ENCODE measurements at regions not wholly inside any gene's neighbourhood (a gene's known extent, or its start where the extent isn't known, plus 50 kb on each side); places are given as distances from the start of the nearest gene placed in this dataset.
"Not testable (repeated sequence)": the region's sequence is repeated elsewhere in the genome, so short reads cannot be mapped to it uniquely, and the experiment has no call there.

DNA sequence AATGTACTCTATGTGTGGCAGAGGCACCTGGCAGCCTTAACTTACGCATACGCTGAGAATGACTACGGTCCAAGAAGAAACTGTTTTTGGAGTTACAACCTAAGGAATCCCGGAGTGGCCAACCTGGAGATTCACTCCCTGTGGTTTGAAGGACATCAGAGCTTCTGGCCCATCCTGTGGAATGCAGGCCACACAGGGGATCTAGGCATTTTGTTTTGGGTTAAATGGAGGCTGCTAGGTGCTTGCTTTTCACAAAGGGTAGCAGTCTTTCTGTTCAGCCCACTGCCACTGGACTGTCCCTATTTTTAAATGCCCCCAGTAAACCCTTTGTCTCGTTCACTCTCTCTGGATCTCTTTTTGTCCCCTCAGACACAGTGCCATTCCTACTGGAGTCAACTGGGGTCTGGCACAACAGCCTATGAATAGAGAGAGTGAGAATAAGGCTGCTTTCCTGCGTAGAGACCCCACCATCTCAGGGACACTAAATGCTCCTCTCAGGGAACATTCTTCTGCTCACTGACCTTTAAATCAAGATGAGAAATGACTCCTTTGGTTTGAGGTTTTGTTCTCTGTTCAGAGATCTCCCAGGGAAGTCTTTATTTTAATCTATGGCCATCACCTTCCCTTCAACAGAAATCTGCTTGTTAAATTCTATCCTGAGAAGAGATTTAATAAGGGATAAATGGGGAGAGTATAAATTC lies 124.9 kb downstream of the B3GNT2 start:
- no peak overlapping the region for H3K4me3 ChIP-seq (replicated peaks; ENCODE audit: low read depth, low read length)
- no peak for TF ChIP-seq CTCF (IDR thresholded peaks at IDR 0.05; ENCODE audit: insufficient read depth, low read length, poor library complexity, severe bottlenecking)
- DNase-seq (ENCODE audit: extremely low read depth, insufficient read length), result no peak
- H3K36me3 ChIP-seq (ENCODE audit: control insufficient read depth, insufficient read depth, low read length), result no peaks in the 10 kb centered on the region
- H3K27me3 ChIP-seq (replicated peaks; ENCODE audit: control insufficient read depth, insufficient read depth, low read length), result no peaks in the 10 kb centered on the region

DNA sequence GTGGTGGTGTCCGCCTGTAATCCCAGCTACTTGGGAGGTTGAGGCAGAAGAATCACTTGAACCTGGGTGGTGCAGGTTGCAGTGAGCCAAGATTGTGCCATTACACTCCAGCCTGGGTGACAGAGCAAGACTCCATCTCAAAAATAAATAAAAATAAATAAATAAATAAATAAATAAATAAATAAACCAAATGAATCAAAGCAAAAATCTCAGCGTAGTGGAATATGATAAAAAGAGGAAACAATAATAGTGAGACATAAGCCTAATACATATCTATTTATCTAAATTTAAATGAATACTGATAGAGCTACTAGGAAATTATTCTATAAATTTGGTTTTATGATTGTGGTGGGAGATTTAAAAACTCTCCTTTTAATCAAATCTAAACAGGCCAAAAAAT lies 124.2 kb downstream of the B3GNT2 start:
- not testable (repeated sequence) for H3K36me3 ChIP-seq (ENCODE audit: control insufficient read depth, insufficient read depth, low read length); H3K27me3 ChIP-seq (replicated peaks; ENCODE audit: control insufficient read depth, insufficient read depth, low read length); DNase-seq (ENCODE audit: extremely low read depth, insufficient read length); H3K4me3 ChIP-seq (replicated peaks; ENCODE audit: low read depth, low read length)

DNA sequence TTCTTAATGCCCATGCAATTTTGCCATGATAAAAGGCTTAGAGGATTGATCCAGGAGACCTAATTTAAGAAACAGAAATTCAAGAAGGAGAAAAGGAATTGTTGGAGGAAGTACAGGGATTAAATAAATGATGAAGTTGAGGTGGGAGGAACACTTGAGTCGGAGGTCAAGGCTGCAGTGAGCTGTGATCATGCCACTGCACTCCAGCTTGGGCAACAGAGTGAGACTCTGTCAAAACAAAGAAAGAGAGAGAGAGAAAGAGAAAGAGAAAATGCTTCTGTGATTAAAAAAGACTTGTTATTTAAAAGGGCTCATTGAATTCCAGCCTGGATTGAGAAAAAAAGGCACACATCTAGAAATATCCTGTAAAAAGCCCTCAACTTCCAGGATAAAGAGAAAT lies 123.2 kb downstream of the B3GNT2 start:
- no peak for DNase-seq (ENCODE audit: extremely low read depth, insufficient read length)
- no peaks in the 10 kb centered on the region for H3K36me3 ChIP-seq (ENCODE audit: control insufficient read depth, insufficient read depth, low read length)
- H3K4me3 ChIP-seq (replicated peaks; ENCODE audit: low read depth, low read length), result no peak overlapping the region
- H3K27me3 ChIP-seq (replicated peaks; ENCODE audit: control insufficient read depth, insufficient read depth, low read length), result no peaks in the 10 kb centered on the region
- TF ChIP-seq CTCF (IDR thresholded peaks at IDR 0.05; ENCODE audit: insufficient read depth, low read length, poor library complexity, severe bottlenecking), result no peak

GRCh38 chr2:62315476-62315875 lies 119.6 kb downstream of the B3GNT2 start:
- TF ChIP-seq CTCF (IDR thresholded peaks at IDR 0.05; ENCODE audit: insufficient read depth, low read length, poor library complexity, severe bottlenecking), result no peak
- no peak overlapping the region for H3K4me3 ChIP-seq (replicated peaks; ENCODE audit: low read depth, low read length)
- H3K36me3 ChIP-seq (ENCODE audit: control insufficient read depth, insufficient read depth, low read length), result no peaks in the 10 kb centered on the region
- H3K27me3 ChIP-seq (replicated peaks; ENCODE audit: control insufficient read depth, insufficient read depth, low read length), result no peaks in the 10 kb centered on the region
- no peak for DNase-seq (ENCODE audit: extremely low read depth, insufficient read length)

- Histone ChIP-seq H3K4me3 (replicated peaks; ENCODE audit: low read depth, low read length) (no peak overlapping the region), H3K36me3 (ENCODE audit: control insufficient read depth, insufficient read depth, low read length) (no peaks in the 10 kb centered on the region), H3K27me3 (replicated peaks; ENCODE audit: control insufficient read depth, insufficient read depth, low read length) (no peaks in the 10 kb centered on the region)
- DNase-seq (ENCODE audit: extremely low read depth, insufficient read length), result no peak
- TF ChIP-seq CTCF (IDR thresholded peaks at IDR 0.05; ENCODE audit: insufficient read depth, low read length, poor library complexity, severe bottlenecking), result no peak
Measured at GRCh38 chr2:62314291-62314690, 118.4 kb downstream of the B3GNT2 start.

DNA sequence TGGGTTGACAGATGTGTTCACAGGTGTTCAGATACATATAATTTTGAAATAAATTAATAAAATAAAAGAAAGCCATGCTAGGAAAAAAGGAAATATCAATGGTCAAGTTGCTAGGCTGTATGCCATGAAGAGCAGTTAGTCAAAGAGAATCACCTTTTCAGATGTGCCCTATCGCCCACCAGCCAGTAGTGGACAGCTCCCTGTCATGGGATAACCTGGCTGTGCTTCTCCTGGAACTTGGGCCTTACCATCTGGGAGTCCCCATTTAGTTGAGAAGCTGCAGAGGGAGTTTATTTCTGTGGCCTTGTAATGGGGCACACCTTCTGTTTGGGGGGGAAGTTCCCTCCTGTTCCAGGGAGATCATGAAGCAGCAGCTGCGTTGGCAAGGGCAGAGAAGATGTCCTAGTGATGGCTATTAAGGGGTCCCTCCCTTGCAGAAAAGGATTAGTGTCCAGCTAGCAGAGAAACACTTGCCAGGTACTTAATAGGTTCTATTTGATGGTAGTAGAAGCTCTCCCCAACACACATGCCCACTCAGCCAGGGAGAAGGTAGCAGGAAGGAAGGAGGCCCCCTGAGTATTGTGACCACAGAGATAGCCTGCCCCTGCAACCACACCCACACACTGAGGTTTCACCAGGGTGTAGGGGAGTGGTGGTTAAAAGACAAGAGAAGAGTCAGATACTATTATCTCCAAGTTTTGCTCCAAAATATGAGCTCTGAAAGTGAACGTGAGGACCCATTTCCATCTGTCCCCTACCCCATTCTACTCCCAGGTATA lies 117.7 kb downstream of the B3GNT2 start:
- Histone ChIP-seq H3K36me3 (ENCODE audit: control insufficient read depth, insufficient read depth, low read length) (no peaks in the 10 kb centered on the region), H3K4me3 (replicated peaks; ENCODE audit: low read depth, low read length) (no peak overlapping the region), H3K27me3 (replicated peaks; ENCODE audit: control insufficient read depth, insufficient read depth, low read length) (no peaks in the 10 kb centered on the region)
- TF ChIP-seq CTCF (IDR thresholded peaks at IDR 0.05; ENCODE audit: insufficient read depth, low read length, poor library complexity, severe bottlenecking), result no peak
- peak; percentile 61 for DNase-seq (ENCODE audit: extremely low read depth, insufficient read length)

Data from GM06990 (cell line).